CD1c-positive myeloid dendritic cell (primary cell): ENCODE measurements at regions not wholly inside any gene's neighbourhood (a gene's known extent, or its start where the extent isn't known, plus 50 kb on each side); places are given as distances from the start of the nearest gene placed in this dataset.
"Not testable (repeated sequence)": the region's sequence is repeated elsewhere in the genome, so short reads cannot be mapped to it uniquely, and the experiment has no call there.

ENCODE experiments used
- DNase-seq: peaks from one replicate; pipeline ENCODE4 v3.0.0-alpha.2; 2016; ENCODE audit errors: extremely low spot score

DNA sequence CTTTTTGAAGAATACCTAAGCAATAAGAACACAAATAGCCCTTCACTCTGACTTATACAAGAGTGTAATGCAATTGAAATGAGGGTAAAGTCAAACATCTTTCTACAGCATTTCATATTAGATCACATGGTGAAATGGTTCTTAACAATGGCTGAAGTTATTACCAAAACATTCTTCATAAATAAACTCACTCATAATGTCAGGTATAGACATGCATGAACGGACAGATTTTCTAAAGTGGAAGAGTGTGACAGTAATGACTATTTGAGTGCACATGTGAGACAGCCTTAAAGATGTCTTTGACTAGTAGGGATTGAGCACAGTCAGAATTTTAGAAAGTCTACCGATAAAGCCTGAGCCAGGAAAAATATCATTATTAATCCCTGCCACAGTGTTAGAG lies 471.0 kb downstream of the ZPLD1 start:
- no peak for DNase-seq

DNA sequence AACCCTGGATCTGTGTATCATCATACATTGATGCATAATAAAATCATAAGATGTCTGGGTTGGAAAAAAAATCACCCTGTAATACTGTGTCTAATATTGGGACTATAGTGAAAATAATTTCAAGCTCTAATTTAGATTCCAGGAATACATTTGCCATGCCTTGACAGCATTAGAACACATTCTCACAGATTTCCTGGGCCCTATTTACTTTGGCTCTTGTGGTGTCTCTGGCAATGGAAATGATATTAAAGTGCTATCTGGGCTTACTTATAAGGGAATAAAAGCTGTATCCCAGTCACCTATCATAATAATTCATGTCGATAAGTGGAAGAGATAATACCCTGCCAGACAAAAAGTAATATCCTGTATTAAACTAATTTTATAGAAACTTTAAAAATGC lies 472.0 kb downstream of the ZPLD1 start:
- no peak for DNase-seq

DNA sequence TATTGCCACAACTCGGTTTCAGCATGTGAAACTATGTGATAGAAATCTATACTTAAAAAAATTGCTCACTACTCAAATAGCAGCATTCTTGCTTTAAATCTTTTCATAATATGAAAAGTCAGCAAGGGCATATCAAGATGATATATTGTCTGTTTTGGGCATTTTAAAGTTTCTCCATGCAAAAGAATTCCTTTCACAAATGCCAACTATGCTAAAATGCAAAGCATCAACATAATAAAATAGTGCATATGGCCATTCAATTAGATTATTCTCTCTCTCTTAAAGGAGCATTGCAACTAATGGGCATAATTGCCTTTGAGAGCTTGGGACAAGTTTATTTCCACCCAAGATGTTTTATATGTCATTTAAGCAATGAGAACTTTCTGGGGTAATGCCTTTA lies 475.1 kb downstream of the ZPLD1 start:
- DNase-seq = no peak

DNA sequence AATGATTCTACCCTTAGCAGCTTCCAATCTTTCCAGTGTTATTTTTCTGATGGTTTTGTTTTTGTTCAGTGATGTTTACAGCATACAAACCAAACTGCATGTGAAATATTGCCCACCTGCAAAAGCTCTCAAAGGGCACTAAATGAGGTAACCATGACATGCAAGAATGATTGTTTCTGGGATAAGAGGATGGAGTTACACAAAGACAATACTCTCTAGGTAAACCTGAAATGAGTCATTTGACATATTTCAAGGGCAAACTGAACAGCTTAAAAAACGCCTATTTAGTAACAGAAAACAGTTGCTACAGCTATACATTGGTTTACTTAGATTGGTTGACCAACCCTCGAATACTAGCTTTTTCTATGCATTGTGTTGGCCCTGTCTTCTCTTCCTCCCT lies 481.7 kb downstream of the ZPLD1 start:
- DNase-seq = no peak

DNA sequence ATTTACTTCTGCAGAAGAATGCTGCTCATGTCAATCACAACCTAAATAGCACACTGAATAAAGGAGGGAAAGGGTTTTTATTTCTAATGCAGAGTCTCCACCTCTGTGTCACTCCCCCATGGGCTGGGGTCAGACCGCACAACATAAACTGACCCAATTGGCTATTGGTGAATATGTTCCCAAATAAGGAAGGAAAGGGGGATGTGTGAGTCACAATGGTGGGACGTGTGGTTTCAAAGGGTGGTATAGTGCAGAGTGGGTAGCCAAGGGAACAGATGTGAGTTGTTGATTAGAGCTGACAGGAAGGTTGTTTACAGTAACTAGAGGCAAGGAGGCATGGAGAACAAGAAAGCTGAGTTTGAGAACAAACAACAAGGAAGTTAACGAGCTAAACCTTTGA lies 491.8 kb downstream of the ZPLD1 start:
- DNase-seq = no peak

DNA sequence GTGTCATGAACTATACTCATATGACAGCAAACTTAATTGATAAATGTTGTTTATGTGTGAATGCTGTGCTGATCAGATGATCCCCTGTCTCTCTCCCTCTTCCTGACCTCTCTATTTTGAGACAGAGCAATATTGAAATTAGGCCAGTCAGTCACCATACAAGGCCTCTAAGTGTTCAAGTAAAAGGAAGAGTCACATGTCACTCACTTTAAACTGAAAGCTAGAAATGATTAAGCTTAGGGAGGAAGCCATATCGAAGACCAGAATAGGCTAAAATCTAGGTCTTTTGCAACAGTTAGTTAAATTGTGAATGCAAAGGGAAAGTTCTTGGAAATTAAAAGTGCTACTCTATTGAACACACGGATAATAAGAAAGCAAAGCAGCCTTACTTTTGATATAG lies 498.6 kb downstream of the ZPLD1 start:
- DNase-seq = no peak

DNA sequence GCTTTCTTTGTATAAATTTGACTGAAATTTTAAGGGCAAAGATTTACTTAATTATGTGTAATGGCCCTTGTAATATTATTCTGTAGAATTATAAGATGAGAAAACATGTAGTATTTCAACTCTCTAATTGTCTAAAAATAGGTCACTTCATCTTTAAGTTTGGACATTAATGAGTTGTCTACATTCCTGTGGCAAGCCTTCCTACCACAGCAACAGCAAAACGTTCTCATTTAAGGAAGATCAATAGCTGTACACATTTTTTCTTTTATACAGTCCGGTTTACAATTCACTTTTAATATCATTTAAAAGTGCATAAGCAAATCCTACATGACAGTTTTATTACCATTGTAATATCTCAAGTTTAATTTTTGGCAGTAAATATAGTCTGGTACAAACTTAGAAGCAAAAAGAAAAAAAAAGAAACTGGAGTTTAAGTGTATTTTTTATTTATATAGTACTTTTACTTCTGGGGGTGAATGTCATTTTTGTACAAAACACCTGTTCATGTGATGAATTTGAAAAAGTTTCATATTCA lies 501.8 kb downstream of the ZPLD1 start:
- no peak for DNase-seq

DNA sequence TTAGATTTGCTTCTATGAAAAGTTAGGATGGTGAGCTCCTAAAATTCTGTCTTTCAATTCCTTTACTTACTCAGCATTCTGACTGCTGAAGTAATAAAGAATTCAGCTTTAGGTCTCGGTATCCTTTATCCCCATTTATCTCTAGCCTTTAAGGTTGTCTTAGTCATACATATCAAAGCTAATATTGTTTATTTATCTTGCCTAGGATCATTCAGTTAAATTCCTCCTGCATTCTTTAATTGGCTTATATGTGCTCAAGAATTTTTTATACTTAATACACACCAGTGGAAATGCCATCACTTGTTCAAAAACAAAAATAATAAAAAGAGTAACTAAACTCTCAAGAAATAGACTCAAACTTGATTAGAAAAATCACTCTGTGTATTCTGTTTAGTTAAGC lies 507.0 kb downstream of the ZPLD1 start:
- no peak for DNase-seq

DNA sequence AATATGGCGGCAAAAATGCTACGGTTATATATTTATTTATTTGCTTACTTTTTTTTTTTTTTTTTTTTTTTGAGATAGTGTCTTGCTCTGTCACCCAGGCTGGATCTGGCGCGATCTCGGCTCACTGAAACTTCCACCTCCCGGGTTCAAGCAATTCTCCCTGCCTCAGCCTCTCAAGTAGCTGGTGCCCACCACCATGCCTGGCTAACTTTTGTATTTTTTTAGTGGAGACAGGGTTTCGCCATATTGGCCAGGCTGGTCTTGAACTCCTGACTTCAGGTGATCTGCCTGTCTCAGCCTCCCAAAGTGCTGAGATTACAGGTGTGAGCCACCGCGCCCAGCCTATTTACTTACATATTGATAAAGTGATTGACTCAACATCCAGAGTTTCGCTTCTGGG lies 511.6 kb downstream of the ZPLD1 start:
- DNase-seq = not testable (repeated sequence)

DNA sequence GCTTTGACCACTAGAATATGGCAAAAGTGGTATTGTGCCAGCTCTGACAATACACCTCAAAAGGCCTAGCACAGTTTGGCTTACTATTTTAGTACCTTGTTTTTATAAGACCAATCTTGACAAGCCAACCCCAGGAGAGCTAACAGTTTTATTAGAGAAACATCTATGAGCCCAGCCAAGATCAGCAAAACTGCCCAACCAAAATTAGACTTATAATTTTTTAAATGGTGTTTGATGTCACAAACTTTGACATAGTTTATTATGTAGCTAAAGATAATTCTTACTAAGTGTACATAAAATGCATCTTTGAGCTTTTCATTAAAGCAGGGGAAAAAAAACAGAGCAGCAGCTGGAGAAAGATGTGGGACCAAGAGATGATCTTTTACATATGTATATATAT lies 537.5 kb downstream of the ZPLD1 start:
- DNase-seq = no peak

DNA sequence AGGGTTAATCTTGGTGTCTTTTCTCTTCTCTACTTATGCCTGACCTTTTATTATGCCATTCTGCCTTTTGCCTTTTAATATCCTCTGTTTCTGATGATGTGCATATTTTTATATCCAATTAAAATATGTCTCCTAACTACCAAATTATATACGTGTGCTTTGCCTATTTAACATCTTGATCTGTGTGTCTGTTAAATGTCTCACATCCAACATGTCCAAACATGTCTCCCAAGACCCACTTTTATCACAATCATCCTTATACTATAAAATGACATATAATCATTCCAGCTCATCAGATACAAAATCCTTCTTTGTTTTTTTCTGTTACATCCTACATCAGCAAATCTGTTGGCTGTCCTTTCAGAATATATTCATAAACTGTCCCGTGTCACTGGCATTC lies 539.5 kb downstream of the ZPLD1 start:
- no peak for DNase-seq

DNA sequence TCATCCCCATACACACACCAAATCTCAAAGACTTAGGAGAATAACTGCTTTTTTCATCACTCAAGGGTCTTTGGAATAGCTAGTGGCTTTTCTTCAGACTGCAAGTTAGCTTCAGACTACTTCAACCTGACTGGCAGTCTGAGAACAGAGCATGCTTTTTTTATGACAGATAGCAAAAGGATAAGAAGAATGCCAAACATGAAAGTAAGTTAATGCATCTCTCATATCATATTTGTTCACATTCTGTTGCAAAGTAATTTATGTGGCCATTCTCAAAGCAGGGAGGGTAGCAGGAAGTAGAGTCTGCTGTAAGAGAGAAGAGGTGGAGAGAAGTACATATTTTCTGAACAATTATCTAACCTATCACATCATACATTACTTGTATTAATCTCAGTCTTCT lies 544.4 kb downstream of the ZPLD1 start:
- no peak for DNase-seq

DNA sequence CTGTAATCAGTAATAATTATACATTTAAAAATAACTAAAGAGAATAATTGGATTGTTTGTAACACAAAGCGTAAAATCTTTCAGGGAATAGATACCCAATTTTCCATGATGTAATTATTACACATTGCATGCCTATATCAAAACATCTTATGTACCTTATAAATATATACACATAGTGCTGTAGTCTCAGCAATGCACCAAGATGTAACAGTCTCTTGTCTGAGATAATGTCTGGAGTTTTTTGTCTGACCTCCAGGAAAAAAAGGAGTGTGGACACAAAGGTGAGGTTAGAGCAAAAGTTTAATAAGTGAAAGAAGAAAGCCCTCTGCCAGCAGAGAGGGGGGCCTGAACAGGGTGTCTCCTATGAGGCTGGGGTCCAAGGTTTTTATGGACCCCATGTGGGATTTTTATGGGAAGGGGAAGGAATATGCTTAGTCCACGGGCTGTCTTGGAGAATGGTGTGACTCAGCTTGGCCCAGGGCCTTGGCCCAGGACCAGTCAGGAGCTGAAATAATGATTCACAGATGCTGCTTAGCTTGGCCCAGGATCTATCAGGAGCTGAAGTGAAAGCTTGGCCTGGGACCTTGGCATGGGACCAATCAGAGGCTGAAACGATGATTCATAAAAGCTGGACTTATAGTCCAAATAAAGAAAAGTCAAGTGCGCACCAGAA lies 545.0 kb downstream of the ZPLD1 start:
- no peak for DNase-seq

DNA sequence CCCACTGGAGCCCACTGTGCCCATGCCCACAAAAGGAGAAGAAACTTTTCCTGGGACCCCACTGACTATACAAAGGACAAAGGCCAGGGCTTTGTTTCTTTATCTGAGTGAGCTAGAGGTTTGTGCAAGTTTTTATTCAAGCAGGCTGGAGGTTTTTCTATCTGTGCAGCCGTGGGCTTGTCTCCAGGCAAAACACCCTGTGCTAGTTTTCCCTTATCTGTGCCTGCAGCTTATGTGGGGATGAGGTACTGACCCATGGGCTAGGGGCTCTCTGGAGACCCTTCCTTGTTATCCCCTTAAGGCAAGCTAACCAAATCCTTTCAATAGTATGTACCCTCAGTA lies 545.5 kb downstream of the ZPLD1 start:
- no peak for DNase-seq

DNA sequence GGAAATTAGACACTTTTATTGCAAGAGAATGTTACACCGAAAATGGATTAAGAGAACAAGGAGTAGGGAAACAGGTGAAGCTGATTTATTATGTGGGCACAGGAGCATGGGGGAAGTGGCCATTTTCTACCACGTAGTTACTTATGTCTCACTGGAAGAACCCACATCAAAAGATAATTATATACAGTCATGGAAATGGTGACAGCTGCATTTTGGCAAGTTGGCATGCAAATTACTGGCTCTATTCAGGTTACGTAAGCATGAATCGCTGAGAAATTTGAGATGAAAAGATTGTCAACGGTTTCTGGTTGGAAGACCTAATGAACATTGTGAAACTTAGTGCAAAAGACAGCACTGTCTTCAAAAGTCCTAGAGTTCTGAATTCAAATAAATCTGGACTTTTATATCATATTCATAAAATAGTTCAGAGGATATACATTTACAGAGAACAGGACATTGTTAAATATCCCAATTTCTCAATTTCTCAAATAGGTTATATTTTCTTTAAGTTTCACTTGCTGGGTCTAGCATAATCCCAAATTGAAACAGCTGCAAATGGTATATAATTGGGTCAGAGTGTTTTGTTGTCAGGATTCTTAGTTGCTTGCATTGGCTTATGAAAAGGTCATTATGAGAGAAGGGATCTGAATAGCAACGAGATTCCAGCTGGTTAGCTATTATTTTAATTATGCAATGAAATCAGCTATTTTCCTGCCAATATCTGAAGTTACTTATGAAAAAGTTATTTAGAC lies 567.8 kb downstream of the ZPLD1 start:
- DNase-seq = no peak

DNA sequence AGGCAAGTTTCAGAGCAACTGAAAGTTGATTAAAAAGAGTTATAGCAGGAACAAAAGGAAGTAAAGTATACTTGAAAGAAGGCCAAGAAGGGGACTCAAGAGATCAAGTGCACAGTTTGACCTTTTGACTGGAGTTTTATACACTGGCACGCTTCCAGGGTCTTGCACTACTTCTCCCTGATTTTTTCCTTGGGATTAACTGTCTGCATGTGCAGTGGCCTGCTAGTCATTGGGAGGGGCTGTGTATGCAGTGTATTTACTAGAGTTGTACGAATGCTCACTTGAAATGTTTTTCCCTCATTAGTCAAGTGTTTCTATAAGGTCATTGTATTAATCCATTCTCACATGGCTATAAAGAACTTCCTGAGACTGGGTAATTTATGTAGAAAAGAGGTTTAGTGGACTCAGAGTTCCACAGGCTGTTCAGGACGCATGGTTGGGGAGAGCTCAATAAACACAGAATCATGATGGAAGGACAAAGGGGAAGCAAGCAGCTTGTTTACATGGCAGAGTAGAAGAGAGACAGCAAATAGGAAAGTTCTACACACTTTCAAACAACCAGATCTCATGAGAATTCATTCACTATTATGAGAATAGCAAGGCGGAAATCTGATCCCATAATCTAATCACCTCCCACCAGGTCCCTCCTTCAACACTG lies 571.8 kb downstream of the ZPLD1 start:
- no peak for DNase-seq

DNA sequence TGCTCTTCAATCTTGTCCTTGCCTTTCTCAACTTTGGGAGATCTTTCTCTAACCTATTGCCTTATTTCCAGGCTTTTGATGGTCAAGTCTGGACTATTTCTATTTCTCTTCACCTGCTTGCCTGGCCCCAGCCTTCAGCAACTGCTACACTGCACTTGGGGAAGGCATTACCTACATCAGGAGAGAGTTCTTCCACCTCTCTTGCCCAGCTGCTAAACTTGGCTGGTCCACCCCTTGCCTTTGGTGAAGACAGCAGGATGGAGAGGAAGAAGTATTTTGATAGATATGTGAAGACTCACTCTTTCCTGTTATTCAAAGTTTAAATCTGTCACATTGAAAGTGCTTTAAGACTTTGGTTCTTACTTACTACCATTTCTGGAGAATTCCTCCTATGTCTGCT lies 574.8 kb downstream of the ZPLD1 start:
- DNase-seq = no peak

DNA sequence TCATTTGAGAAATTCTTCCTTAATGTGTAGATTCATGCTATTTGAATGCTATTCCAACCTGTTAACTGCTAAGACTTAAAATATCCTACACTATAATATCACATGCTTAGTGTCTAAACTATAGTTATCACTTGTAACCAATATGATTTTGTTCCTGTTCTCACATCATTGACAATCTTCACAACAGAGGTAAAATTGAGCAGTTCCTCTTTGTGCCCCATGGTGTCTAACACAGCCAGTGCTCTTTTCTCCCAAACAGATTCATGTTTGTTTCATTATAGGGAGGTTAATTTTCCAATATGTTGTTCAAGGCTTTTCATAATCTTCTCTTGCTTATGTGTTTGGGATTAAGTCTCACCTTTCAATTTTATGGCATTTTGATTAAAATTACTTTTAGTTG lies 591.1 kb downstream of the ZPLD1 start:
- DNase-seq = no peak

DNA sequence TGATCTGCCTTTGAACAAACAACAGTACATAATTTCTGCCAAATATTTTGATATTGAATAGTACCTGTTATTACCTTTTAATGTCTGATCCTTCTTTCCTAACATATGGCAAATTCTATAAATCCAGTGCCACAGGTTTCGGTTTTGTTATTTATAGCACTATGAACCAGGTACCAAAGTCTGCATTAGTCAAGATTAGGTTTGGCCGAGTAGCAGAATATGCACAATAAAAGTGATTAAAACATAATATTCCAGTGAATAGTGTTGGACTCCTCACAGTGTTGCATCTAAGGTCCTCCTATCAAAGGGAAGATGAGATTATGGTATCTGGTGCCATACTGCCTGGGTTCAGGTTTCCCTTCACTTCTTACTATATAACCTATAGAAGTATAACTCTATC lies 599.0 kb downstream of the ZPLD1 start:
- DNase-seq = no peak

DNA sequence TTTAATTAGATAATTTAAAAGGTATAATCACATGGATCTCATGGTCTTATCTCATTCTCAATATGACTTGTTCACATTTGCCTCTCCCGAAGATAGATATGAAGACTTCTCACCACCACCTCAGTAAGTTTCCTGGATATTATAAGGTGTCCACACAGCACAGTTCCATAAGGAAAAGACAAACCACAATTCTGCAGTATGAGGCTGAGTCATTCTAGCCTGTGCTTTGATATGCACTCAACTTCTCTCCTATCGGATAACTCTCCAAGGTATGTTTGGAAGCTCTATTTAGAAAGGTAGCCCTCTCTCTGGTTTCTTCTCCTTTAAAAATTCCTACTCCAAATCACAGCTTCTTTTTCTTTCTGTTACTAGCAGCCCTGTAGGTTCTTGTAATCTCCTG lies 612.8 kb downstream of the ZPLD1 start:
- no peak for DNase-seq

DNA sequence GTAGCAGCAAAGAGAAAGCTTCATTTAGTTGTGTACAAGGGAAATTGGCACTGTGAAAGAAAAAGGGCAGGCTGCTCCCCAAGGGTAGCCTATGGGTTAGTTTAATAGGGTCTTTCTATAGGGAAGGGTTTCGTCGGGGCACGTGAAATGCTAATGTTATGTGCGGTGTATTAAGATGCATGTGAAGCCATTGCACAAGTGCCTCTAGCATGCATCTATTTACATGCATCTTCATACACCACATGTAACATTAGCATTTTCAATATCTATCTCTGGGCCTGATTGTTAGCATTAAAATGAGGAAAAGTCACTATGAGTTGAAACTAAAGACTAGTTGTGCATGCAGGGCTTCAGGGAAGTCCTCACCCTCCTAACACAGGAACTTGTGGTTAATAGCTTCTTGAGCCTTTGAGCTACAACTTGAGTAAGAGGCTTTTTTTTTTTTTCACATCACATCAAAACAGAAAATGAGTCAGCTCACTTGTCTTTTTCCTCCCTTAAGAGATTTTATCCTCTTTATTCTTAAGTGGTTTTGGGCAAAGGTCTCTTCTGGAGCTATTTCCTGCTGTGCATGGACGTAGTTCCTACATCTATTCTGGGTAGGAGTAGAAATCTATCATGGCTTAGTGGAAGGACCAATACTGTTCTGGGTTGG lies 613.4 kb downstream of the ZPLD1 start:
- DNase-seq = peak; percentile 69

DNA sequence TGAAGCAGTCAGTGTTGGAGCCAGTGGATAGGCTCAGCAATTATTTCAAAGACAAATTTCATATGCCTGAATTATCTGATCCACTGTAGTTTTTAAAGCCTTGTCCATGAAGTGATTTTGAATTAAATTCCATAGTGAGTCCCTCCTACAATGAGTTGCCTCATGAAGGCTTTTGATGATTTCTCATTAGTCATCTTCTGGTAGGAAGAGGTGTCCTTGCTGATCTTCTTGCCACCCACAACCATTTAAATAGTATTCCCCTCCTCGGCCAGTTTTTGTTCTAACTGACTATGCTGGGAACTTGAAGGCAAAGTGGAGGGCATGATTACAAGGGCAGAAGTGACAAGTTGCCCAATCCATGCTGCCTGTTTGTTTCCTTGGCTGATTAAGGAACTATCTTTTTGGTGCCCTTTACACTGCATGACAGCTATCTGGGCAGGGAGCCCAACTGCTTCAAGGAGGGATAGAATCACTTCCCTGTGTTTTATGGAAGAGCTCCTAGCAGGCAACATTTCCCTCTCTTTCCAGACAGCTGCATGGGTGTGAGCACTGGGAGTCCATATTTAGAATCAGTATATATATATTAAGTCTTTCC lies 617.5 kb downstream of the ZPLD1 start:
- DNase-seq = peak; percentile 85
